ENCODE measurements at regions not wholly inside any gene's neighbourhood (a gene's known extent, or its start where the extent isn't known, plus 50 kb on each side); places are given as distances from the start of the nearest gene placed in this dataset.

- DNase-seq (ENCODE audit: extremely low read depth in 1 of 11, low read depth in 9 of 11, low spot score in 4 of 11) = no peak
Measured at GRCh38 chr14:100955201-100955600, 51.7 kb upstream of the RTL1 start.

- DNase-seq (ENCODE audit: extremely low read depth in 1 of 11, low read depth in 9 of 11, low spot score in 4 of 11) = no peak
Measured at GRCh38 chr14:100962494-100962893, 59.0 kb upstream of the RTL1 start.

- DNase-seq (ENCODE audit: extremely low read depth in 1 of 11, low read depth in 9 of 11, low spot score in 4 of 11) = no peak
Measured at GRCh38 chr14:100965296-100965695, 61.8 kb upstream of the RTL1 start.

GRCh38 chr14:100967178-100967577 is 63.7 kb upstream of the RTL1 start:
- DNase-seq (ENCODE audit: extremely low read depth in 1 of 11, low read depth in 9 of 11, low spot score in 4 of 11) = no peak

GRCh38 chr14:100967930-100968329 is 64.4 kb upstream of the RTL1 start:
- DNase-seq (ENCODE audit: extremely low read depth in 1 of 11, low read depth in 9 of 11, low spot score in 4 of 11) = no peak

GRCh38 chr14:100972118-100972897 is 68.8 kb upstream of the RTL1 start:
- no peak for DNase-seq (ENCODE audit: extremely low read depth in 1 of 11, low read depth in 9 of 11, low spot score in 4 of 11)

GRCh38 chr14:100975671-100976070 is 72.1 kb upstream of the RTL1 start:
- no peak for DNase-seq (ENCODE audit: extremely low read depth in 1 of 11, low read depth in 9 of 11, low spot score in 4 of 11)

GRCh38 chr14:100979079-100979478 is 75.6 kb upstream of the RTL1 start:
- DNase-seq (ENCODE audit: extremely low read depth in 1 of 11, low read depth in 9 of 11, low spot score in 4 of 11) = no peak

GRCh38 chr14:100979780-100980179 is 76.3 kb upstream of the RTL1 start:
- DNase-seq (ENCODE audit: extremely low read depth in 1 of 11, low read depth in 9 of 11, low spot score in 4 of 11) = no peak

- no peak for DNase-seq (ENCODE audit: extremely low read depth in 1 of 11, low read depth in 9 of 11, low spot score in 4 of 11)
Measured at GRCh38 chr14:100980823-100981222, 77.3 kb upstream of the RTL1 start.

- no peak for DNase-seq (ENCODE audit: extremely low read depth in 1 of 11, low read depth in 9 of 11, low spot score in 4 of 11)
Measured at GRCh38 chr14:100981809-100982208, 78.3 kb upstream of the RTL1 start.

- no peak for DNase-seq (ENCODE audit: extremely low read depth in 1 of 11, low read depth in 9 of 11, low spot score in 4 of 11)
Measured at GRCh38 chr14:100982353-100982752, 78.8 kb upstream of the RTL1 start.

- no peak for DNase-seq (ENCODE audit: extremely low read depth in 1 of 11, low read depth in 9 of 11, low spot score in 4 of 11)
Measured at GRCh38 chr14:100982762-100983161, 79.2 kb upstream of the RTL1 start.

- no peak for DNase-seq (ENCODE audit: extremely low read depth in 1 of 11, low read depth in 9 of 11, low spot score in 4 of 11)
Measured at GRCh38 chr14:100983710-100984109, 80.2 kb upstream of the RTL1 start.

GRCh38 chr14:100988011-100988410 is 84.5 kb upstream of the RTL1 start:
- DNase-seq (ENCODE audit: extremely low read depth in 1 of 11, low read depth in 9 of 11, low spot score in 4 of 11) = no peak

GRCh38 chr14:100988411-100988900 is 84.9 kb upstream of the RTL1 start:
- DNase-seq (ENCODE audit: extremely low read depth in 1 of 11, low read depth in 9 of 11, low spot score in 4 of 11) = no peak

GRCh38 chr14:100988956-100989355 is 85.4 kb upstream of the RTL1 start:
- no peak for DNase-seq (ENCODE audit: extremely low read depth in 1 of 11, low read depth in 9 of 11, low spot score in 4 of 11)

- no peak for DNase-seq (ENCODE audit: extremely low read depth in 1 of 11, low read depth in 9 of 11, low spot score in 4 of 11)
Measured at GRCh38 chr14:100989924-100990323, 86.4 kb upstream of the RTL1 start.

- no peak for DNase-seq (ENCODE audit: extremely low read depth in 1 of 11, low read depth in 9 of 11, low spot score in 4 of 11)
Measured at GRCh38 chr14:100994082-100994481, 90.6 kb upstream of the RTL1 start.

GRCh38 chr14:100994756-100995330 is 91.3 kb upstream of the RTL1 start:
- DNase-seq (ENCODE audit: extremely low read depth in 1 of 11, low read depth in 9 of 11, low spot score in 4 of 11) = no peak

- DNase-seq (ENCODE audit: extremely low read depth in 1 of 11, low read depth in 9 of 11, low spot score in 4 of 11) = no peak
Measured at GRCh38 chr14:101000711-101001250, 97.3 kb upstream of the RTL1 start.

All from renal cortex interstitium (tissue), 11 donors.